ENCODE measurements at regions not wholly inside any gene's neighbourhood (a gene's known extent, or its start where the extent isn't known, plus 50 kb on each side); places are given as distances from the start of the nearest gene placed in this dataset. TPM values are rescaled to one million over a fixed set of nuclear protein-coding genes. Genes with fewer than 3 reads are reported as not detected.

Small RNA genes in the stretch of these regions (small RNA-seq; reads per million reads assigned to genes)
- not detected for gene HMGB1P35

Data from K562 (cell line).